ENCODE measurements at regions not wholly inside any gene's neighbourhood (a gene's known extent, or its start where the extent isn't known, plus 50 kb on each side); places are given as distances from the start of the nearest gene placed in this dataset.

- Histone ChIP-seq H3K9ac (ENCODE audit: low read depth, low read length) (no peak overlapping the region), H2AFZ (ENCODE audit: low read depth, low read length) (no peak overlapping the region), H3K36me3 (ENCODE audit: insufficient read depth, low read length) (no peaks in the 10 kb centered on the region), H3K27me3 (ENCODE audit: insufficient read depth, low read length, poor library complexity) (no peaks in the 10 kb centered on the region), H3K9me3 (ENCODE audit: insufficient read depth, low read length, severe bottlenecking) (no peaks in the 10 kb centered on the region), H4K20me1 (ENCODE audit: insufficient read depth, low read length) (no peaks in the 10 kb centered on the region), H3K27ac (ENCODE audit: low read length) (peak overlapping the region; percentile 55; the same call in 1 of the 2 replicates), H3K79me2 (ENCODE audit: insufficient read depth, low read length) (no peaks in the 10 kb centered on the region), H3K4me1 (ENCODE audit: insufficient read depth, low read length) (peaks cover 49% of the 10 kb centered on the region), H3K4me2 (ENCODE audit: insufficient read depth, low read length) (peak overlapping the region; percentile 28; the same call in 1 of the 2 replicates), H3K4me3 (ENCODE audit: low read depth in 1 of 2, low read length in 2 of 2) (no peak overlapping the region)
- DNase-seq (no peak), ATAC-seq (ENCODE audit: insufficient read depth, low read depth) (no peak)
- TF ChIP-seq EZH2 (IDR thresholded peaks at IDR 0.05; ENCODE audit: borderline replicate concordance, low read depth, low read length, severe bottlenecking): no peak
- TF ChIP-seq, protein P1, sequence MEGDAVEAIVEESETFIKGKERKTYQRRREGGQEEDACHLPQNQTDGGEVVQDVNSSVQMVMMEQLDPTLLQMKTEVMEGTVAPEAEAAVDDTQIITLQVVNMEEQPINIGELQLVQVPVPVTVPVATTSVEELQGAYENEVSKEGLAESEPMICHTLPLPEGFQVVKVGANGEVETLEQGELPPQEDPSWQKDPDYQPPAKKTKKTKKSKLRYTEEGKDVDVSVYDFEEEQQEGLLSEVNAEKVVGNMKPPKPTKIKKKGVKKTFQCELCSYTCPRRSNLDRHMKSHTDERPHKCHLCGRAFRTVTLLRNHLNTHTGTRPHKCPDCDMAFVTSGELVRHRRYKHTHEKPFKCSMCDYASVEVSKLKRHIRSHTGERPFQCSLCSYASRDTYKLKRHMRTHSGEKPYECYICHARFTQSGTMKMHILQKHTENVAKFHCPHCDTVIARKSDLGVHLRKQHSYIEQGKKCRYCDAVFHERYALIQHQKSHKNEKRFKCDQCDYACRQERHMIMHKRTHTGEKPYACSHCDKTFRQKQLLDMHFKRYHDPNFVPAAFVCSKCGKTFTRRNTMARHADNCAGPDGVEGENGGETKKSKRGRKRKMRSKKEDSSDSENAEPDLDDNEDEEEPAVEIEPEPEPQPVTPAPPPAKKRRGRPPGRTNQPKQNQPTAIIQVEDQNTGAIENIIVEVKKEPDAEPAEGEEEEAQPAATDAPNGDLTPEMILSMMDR (IDR thresholded peaks at IDR 0.05; ENCODE audit: borderline replicate concordance, extremely low read depth, low read length, poor library complexity, severe bottlenecking): no peak
Measured at GRCh38 chr21:28832715-28833061, 160.0 kb downstream of the LTN1 start.

- DNase-seq (peak; percentile 41), ATAC-seq (ENCODE audit: insufficient read depth, low read depth) (peak; percentile 94)
- Histone ChIP-seq H3K4me2 (ENCODE audit: insufficient read depth, low read length) (peak overlapping the region; percentile 43; the same call in 1 of the 2 replicates), H3K79me2 (ENCODE audit: insufficient read depth, low read length) (no peaks in the 10 kb centered on the region), H3K27ac (ENCODE audit: low read length) (peak overlapping the region; percentile 66), H3K9ac (ENCODE audit: low read depth, low read length) (no peak overlapping the region), H3K9me3 (ENCODE audit: insufficient read depth, low read length, severe bottlenecking) (no peaks in the 10 kb centered on the region), H4K20me1 (ENCODE audit: insufficient read depth, low read length) (no peaks in the 10 kb centered on the region), H3K4me1 (ENCODE audit: insufficient read depth, low read length) (peaks cover 45% of the 10 kb centered on the region), H2AFZ (ENCODE audit: low read depth, low read length) (no peak overlapping the region), H3K4me3 (ENCODE audit: low read depth in 1 of 2, low read length in 2 of 2) (no peak overlapping the region), H3K36me3 (ENCODE audit: insufficient read depth, low read length) (no peaks in the 10 kb centered on the region), H3K27me3 (ENCODE audit: insufficient read depth, low read length, poor library complexity) (no peaks in the 10 kb centered on the region)
- TF ChIP-seq, protein P1 (IDR thresholded peaks at IDR 0.05; ENCODE audit: borderline replicate concordance, extremely low read depth, low read length, poor library complexity, severe bottlenecking): no peak
- no peak for TF ChIP-seq EZH2 (IDR thresholded peaks at IDR 0.05; ENCODE audit: borderline replicate concordance, low read depth, low read length, severe bottlenecking)
Measured at GRCh38 chr21:28832013-28832714, 160.5 kb downstream of the LTN1 start.

- Histone ChIP-seq H3K4me2 (ENCODE audit: insufficient read depth, low read length) (no peak overlapping the region), H3K9ac (ENCODE audit: low read depth, low read length) (no peak overlapping the region), H3K4me1 (ENCODE audit: insufficient read depth, low read length) (peaks cover 25% of the 10 kb centered on the region), H4K20me1 (ENCODE audit: insufficient read depth, low read length) (no peaks in the 10 kb centered on the region), H3K27ac (ENCODE audit: low read length) (no peak overlapping the region), H3K4me3 (ENCODE audit: low read depth in 1 of 2, low read length in 2 of 2) (no peak overlapping the region), H2AFZ (ENCODE audit: low read depth, low read length) (no peak overlapping the region), H3K27me3 (ENCODE audit: insufficient read depth, low read length, poor library complexity) (no peaks in the 10 kb centered on the region), H3K9me3 (ENCODE audit: insufficient read depth, low read length, severe bottlenecking) (no peaks in the 10 kb centered on the region), H3K79me2 (ENCODE audit: insufficient read depth, low read length) (no peaks in the 10 kb centered on the region), H3K36me3 (ENCODE audit: insufficient read depth, low read length) (no peaks in the 10 kb centered on the region)
- TF ChIP-seq EZH2 (IDR thresholded peaks at IDR 0.05; ENCODE audit: borderline replicate concordance, low read depth, low read length, severe bottlenecking): no peak
- TF ChIP-seq, protein P1 (IDR thresholded peaks at IDR 0.05; ENCODE audit: borderline replicate concordance, extremely low read depth, low read length, poor library complexity, severe bottlenecking): no peak
- DNase-seq (no peak), ATAC-seq (ENCODE audit: insufficient read depth, low read depth) (no peak)
Measured at GRCh38 chr21:28828981-28829380, 163.7 kb downstream of the LTN1 start.
